Stimulated activated naive CD4-positive, alpha-beta T cell (primary cell): ENCODE measurements at regions not wholly inside any gene's neighbourhood (a gene's known extent, or its start where the extent isn't known, plus 50 kb on each side); places are given as distances from the start of the nearest gene placed in this dataset.

Source experiments
- DNase-seq, 6 experiments: peaks; one replicate each; lab custom pipeline; 2025; lab: John Stamatoyannopoulos, UW

DNA sequence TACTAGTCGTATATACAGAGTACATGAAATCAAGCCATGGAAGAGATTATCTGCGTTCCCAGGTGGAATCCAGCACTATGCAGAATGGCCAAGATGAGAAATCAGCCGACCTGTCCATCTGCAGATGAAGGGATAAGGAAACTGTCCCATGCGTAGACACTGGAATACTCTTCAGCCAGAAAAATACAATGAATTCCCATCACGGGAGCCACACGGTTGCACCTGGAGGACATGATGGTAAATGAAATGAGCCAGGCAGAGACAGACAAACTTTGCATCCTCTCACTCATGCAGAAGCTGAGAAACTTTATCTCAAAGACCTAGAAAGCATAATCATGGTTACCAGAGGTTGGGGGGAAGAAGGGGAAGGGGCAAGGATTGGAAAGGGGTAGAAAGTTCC lies 111.9 kb upstream of the TOP3B start:
- DNase-seq, result no peak

DNA sequence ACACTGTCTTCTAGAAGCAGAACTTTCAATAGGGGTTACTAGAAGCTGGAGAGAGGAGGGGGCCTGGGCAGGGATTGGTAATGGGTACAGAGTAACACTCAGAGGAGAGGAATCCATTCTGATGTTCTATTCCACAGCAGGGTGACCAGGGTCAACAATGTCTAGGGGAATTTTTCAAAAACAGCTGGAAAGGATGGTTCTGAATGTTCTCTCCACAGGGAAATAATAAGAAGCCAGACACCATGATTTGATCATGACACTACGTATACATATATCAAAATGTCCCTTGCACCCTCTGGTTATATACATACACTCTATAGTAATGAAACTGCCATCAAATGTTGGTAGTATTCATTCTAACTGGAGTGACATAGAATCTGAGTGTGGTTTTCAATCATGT lies 111.2 kb upstream of the TOP3B start:
- no peak for DNase-seq

DNA sequence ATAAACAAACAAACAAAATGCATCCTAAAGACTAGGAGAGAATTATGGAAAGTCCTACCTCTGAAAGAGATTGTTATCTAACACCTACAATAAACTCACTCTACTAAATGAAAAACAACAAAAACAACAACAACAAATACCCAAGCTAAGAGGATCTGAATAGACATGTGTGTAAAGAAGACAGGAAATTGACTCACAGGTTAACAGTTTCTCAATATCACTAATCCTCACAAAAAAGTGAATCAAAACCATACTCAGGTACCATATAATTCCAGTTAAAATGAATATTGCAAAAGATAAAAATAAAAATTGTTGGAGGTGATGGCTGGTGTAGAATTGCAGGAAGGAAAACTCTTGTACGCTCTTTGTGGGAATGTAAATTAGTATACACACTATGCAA lies 110.4 kb upstream of the TOP3B start:
- DNase-seq, result no peak

DNA sequence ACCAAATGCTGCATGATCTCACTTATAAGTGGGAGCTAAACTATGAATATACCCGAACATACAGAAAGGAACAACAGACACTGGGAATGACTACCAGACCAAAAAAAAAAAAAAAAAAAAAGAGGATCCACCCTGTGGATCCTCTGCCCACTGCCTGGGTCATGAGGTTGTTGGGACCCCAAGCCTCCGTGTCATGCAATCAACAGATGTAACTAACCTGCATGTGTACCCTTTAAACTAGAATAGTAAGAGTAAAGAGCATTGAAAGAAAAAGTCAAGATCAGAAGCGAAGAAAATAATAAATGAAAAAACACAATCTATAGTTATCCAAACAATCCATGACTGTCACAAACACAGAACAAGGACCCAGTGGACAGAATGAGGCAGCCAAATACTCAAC lies 109.5 kb upstream of the TOP3B start:
- no peak for DNase-seq

DNA sequence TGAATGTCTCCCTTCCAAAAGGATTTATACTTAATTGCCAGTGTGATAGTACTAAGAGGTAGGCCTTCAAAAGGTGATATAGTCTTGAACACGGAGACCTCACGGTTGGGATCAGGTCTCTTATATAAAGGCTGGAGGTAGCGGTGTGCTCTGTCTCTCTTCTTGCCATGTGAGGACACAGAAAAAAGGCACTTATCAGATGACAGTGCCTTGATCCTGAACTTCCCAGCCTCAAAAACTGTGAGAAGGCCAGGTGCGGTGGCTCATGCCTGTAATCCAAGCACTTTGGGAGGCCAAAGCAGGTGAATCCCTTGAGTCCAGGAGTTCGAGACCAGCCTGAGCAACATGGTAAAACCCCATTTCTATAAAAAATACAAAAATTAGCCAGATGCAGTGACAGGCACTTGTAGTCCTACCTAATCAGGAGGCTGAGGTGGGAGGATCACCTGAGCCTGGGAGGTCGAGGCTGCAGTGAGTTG lies 108.9 kb upstream of the TOP3B start:
- DNase-seq, result no peak

DNA sequence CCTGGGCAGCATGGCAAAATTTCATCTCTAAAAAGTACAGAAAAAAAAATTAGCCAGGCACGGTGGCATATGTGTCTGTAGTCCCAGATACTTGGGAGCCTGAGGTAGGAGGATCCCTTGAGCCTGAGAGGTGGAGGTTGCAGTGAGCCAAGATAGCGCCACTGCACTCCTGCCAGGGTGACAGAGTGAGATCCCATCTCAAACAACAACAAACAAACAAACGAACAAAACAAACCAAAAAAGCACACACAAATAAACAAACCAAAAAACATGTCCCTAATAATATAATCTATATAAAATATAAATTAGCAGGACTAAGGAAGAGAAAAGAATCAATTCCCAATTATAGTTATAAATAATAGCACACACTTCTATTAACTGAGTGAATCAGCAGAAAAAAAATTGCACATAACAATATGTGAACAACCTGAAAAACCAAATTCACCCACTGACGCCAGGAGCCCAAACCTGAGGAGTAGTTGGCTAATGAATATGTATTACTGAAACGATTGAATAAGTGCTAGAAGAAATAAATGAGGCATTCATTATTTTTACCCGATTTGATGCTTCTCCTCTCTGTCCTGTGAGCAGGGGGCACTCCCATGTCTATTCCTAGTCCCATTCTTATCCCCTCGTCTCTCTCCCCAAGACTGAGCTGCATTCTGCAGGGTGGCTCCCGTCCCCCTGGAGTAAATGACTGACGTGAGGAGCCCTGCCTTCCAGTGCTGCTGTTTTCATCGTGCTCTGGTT lies 108.2 kb upstream of the TOP3B start:
- no peak for DNase-seq

DNA sequence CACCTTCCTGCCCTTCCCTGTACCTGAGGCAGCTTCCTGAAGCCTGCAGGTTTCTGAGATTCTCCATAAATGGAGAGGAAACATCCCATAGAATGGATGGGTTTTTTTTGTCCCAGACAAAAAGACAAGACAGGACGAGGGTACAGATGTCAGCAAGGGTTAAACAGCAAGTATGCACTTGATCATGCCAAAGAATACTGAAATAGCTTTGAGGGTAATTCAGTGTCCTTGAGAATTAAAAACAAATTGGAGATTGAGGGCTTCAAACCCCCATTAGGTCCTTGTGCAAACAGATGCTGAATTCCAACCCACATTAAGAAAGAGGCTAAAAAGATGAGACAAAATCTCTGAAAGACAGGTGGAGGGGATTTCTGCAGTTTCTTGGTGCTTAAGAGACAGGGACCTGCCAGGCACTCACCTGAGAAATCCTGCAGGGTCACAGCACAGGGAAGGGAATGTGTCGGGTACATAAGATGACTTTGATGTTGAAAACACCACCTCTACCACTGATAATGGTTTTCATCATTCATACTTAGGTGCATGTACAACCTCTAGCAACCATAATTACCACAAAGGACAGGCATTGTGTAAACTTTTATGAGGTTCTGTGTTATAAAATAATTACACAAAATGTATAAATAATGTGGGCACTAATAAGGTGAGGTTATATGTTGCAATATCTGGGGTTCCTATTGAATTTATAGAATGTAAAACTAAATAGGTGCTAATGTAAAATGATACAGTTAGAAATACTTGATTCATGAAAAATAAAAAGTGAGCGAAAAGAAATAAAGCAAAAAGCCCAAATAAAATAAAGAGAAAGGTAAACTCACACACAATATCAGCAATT lies 107.1 kb upstream of the TOP3B start:
- DNase-seq, result no peak

DNA sequence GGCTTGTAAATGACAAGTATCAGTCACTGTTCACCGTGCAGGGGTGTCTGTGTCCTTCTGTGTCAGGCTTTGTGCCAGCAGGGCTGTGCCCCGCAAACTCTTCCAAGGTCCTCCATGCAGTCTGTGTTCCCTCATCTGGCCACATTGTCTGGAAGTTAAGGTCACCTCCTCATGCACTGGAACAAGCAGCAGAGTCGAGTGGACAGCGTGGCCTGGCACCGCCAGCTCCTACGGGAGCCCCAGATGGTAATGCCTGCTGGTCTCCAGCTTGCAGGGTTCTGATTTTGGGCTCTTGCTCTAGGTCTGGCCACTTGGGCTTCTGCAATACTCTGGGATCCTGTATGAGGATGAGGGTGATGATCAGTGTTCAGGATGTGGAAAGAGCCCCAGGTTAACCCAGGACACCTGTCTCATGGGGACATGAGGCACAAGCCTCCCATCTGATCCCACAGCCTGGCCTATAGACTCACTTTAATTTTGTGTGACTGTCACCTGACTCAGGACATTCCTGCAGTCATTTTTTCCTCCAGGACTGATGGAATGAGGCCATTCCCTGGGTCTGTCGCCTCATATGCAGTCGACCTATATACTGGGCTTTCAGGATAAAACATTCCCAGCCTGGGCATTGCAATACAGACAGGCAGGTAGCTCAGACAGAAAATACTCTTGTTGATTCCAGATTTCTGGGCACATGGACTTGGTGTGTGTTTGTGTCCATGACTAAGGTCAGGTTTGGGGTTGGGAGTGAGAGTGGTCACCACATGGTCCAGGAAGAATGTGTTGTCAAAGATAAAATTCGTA lies 106.3 kb upstream of the TOP3B start:
- no peak for DNase-seq

DNA sequence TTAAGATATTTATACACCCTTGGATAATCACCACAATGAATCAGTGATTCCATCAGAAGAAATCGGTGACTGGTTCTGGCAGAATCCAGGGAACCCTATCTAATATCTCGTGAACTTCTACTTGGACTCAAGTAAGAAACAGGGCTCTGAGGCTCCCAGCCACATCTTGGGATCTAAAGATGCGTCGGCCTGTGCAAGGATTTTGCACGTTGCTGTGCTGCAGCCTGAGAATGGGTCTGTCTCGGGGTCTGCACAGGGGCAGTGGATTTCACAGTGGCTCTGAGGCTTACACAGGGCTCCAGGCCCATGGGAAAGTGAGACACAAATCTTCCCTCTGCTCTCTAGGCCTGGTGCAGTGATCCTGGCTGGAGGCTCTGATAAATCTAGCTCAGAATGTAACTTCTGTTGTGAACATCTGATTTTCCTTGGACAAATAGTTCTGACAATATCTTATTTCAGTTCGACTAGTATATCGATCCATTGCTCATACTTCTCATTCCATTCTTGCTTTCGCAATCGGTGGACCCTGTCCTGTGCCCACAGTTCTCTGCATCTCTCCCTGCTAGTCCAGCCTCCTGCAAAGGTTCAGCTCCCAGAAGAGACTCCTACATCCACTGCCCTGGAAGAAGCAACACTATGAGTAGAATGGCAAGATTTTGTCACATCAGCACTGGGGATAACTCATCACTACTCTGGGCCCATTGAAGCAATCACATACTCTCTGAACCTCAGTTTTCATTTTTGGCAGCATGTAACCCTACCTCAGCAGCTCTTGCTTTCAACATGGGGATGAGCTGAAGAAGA lies 105.5 kb upstream of the TOP3B start:
- no peak for DNase-seq

DNA sequence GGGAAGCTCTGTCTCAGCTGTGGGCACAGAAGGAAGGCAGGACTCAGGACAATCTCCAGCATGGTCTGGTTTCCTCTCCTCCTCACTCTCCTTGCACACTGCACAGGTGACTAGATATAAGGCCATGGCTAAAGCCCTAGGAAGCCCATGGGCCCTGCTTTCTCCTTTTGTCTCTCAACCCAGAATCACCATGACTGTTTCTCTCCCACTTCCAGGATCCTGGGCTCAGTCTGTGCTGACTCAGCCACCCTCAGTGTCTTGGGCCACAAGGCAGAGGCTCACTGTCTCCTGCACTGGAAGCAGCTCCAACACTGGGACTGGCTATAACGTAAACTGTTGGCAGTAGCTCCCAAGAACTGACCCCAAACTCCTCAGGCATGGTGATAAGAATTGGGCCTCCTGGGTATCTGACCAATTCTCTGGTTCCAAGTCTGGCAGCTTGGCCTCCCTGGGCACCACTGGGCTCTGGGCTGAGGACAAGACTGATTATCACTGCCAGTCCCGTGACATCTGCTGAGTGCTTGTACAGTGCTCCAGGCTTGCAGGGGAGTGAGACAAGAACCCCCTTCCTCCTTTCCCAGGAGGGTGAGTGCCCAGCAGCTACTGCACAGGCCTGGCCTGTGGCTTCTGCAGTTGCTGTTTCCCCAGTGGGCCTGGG lies 104.0 kb upstream of the TOP3B start:
- no peak for DNase-seq

DNA sequence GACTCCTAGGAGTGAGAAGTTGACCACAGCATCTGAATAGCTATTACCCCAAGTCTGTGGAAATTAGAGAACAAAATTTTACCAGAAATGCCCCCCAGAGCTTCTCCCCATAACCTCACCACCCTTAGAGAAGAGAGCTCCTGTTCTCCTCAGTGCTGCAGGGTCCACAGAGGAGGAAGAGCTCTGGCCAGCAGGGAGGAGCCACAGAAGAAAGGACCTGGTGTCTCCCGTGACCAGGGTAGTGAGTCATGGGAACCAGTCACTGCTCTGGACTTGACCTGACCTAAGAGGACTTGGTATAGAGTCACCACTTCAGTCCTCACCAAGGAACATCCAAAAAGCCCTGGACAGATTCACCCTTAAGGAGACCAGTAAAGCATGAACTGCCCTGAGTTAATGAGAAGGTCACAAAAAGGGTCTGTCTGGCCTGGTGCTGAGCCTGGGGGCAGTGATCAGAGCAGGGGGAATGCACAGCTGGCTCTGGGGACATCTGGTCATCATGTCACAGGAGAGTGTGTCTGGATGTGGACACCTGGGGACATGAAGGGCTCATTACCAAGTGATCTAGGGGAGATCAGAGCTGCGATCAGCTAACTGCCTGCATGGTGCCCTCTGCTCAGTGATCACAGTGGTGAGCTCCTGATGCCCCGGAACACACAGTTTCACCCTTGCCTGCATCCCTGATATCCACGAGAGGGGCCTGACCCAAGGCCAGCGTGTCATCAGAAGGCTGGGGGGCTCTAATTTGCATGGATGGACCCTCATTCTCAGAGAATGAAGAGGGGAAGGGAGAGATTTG lies 103.3 kb upstream of the TOP3B start:
- no peak for DNase-seq

DNA sequence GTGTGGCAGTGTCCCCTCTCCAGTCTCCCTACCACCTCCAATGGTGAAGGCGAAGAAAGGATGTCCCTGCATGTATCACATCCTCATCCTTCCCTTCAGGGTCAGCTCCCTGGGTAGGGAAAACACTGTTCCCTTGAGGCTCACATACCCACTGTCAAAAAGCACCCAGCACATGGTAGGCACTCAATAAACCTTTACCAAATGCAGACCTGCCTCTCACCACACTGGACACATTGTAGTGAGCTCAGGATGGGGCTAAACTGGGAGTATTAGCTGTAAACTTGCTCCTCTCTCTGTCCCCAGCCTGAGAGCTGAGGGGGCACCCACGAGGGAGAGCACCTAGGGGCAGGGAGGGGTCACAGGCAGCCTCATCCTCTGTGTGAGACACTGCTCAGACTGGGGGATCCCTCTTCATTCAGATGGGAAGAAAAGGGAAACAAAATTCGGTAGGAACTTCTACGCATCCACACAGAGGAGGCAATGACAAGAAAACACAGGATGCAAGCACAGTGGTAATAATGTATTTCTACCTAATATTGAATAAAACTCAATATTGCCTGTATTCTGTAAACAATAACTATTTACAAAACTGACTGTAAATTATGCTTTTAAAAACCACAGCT lies 101.6 kb upstream of the TOP3B start:
- no peak for DNase-seq

DNA sequence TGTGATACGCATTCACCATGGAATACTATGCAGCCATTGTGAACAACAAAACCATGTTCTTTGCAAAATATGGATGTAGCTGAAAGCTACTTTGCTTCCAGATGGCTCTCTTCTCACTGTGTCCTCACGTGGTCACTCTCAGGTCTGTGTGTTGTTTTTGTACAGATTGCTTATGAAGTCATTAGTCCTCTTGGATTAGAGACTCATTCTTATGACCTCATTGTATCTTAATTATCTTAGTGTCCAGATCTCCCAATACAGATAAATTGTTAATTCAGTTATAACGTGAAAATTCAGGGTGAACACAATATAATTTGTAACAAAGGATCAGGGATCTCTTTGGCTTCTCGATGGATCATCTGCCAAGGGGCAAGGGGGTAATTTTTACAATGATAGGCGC lies 100.4 kb upstream of the TOP3B start:
- DNase-seq, result no peak

DNA sequence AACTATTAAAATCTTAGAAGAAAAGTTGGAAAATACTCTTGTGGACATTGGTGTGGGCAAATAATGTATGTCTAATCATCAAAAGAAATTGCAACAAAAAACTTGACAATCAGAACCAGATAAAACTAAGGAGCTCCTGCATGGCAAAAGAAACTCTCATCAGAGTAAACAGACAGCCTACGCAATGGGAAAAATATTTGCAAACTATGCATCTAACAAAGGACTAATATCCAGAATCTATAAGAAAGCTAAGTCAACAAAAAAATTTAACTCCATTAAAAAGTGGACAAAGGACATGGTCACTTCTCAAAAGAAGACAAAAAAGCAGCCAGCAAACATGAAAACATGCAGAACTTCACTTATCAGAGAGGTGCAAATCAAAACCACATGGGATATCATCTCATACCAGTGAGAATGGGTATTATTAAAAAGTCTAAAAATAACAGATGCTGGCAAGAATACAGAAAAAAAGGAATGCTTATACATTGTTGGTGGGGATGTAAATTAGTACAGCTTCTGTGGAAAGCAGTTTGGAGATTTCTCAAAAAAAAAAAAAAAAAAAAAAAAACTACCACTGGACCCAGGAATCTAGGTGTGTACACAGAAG lies 99.7 kb upstream of the TOP3B start:
- DNase-seq, result no peak

DNA sequence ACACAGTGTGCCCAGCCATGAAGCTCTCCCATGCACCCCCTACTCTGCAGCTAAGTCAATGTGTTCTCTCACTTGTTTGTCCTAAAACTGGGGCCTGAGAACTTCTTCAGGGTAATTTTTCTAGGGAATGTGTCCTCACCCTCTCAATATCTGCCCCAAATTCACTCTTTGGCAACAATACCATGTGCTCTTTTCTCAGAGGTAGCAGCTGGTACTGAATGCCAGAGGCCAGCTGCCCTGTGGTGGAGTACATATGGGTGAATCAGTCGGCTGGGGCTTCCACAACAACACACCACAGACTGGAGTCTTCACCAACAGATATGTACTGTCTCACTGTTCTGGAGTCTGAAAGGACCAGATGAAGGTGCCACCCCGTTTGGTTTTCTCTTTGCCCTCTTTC lies 97.7 kb upstream of the TOP3B start:
- DNase-seq, result no peak

DNA sequence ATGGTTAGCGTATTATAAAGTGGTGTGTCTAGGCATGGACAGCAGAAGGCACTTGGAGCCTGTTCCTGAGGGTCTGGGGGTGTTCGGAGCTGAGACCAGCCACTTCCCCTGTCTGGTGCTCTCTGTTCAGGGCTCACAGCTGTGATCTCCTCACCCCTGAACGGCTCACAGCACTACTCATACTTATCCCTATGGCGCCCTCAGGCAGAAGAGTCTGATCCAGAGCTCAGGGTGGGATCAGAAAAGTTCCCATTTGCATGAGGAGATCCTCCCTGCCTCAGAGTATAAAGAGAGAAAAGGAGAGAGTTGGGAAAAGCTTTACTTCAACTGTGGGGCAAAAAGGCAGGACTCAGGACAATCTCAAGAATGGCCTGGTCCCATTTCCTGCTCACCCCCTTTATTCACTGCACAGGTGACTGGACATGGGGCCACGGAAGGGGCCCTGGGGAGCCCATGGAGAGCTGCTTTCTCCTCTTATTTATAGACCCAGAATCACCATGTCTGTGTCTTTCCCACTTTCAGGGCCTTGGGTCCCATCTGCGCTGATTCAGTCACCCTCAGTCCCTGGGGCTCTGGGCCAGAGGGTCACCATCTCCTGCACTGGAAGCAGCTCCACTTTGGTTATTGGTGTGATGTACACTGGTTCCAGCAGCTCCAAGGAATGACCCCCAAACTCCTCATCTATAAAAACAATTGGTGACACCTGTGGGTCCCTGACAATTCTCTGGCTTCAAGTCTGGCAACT lies 97.0 kb upstream of the TOP3B start:
- no peak for DNase-seq

DNA sequence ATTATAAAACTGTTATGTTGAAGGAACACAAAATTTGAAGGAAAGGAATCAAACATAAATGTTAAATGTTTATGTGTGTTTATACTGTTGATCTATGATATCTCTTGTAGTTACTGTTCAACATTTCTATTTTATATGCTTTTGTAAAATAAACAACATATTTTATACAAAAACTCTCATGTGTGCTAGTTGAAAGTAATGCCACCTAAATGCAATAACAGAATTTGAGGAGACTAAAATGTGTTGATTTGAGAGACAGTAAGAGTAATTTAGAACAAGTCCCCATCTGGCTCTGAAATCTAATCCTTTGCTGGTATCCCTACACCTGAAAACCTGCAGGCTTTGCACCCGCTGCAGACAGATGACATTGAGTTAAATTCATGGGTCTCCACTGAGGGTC lies 95.7 kb upstream of the TOP3B start:
- DNase-seq, result no peak

DNA sequence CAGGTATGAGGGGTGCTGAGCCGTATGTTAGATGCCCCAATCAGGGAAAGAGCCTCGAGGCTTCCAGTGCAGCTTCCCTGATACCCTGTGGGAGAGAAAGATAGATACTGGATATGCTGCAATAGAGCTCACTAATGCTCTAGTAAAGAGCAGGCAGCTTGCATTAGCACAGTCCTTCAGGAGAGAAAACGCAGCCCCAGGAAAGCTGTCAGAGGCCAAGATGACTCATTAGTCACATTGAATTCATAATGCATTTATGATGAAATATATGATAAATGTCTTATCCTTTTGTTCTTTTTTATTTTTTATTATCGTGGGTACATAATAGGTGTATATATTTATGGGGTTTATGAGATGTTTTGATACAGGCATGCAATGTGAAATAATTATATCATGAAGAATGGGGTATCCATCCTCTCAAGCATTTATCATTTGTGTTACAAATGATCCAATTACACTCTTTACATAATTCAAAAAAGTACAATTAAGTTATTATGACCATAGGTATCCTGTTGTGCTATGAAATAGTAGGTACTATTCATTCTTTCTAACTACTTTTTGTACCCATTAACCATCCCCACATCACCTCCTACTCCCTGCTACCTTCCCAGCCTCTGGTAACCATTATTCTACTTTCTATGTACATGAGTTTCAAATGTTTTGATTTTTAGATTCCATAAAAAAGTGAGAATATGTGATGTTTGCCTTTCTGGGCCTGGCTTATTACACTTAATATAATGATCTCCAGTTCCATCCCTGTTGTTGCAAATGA lies 94.5 kb upstream of the TOP3B start:
- DNase-seq, result no peak
